ENCODE measurements at regions not wholly inside any gene's neighbourhood (a gene's known extent, or its start where the extent isn't known, plus 50 kb on each side); places are given as distances from the start of the nearest gene placed in this dataset.
"Not testable (repeated sequence)": the region's sequence is repeated elsewhere in the genome, so short reads cannot be mapped to it uniquely, and the experiment has no call there.

- DNase-seq = no peak
Measured at GRCh38 chr6:3900744-3901336, 51.7 kb downstream of the FAM50B start.

DNA sequence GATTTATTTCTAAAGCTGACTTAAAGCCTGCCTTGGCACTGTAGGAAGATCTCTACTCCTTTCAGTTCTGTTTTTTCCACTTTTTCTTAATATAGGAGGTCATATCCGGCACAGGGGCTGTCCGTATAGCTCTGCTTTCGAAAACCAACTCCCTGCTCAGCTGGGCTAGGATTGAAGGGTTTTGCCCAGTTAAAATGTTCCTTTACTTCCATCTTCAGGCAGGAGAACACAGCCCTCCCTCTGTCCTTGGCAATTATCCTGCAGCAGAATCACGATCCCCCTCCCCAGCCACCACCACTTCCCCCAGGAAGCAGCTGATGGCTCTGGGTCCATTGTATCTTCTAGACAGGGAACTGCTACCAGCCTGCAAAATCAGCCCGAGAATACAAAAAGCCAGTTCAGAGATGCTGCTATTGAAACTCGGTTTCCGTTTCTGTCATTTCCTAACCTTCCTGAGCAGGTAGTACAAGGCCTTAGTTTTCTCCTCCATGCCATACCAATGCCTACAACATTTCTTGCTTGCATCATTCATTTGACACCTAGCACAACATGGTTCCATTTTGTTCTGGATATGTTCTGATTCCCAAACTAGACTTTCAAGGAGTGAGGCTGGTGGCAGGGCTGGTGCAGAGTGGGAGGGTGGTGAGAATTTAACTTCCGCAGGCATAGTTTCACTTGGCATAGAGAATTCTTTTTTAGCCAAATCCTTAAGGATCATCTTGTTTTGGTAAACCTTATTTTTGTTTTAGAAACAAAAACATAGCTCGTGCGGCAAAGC lies 53.9 kb downstream of the FAM50B start:
- no peak for DNase-seq

DNA sequence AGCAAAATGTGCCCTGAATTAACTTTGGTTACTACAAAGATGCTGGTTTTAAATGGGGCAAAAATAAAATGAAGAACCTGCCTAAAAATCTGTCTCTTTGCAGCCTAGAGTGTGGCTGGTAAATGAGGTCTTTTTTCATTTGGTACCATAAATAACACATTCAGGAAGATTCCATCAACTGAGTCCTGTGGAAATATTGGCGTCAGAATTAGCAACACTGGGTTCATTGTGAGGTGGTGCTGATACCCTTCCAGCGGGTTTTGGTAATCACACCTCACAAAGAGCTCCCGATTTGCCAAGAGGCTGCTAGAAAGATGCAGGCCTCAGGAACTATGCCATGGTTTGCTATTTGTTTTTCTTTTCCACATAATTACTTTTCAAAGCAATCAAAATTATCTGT lies 55.3 kb downstream of the FAM50B start:
- no peak for DNase-seq

DNA sequence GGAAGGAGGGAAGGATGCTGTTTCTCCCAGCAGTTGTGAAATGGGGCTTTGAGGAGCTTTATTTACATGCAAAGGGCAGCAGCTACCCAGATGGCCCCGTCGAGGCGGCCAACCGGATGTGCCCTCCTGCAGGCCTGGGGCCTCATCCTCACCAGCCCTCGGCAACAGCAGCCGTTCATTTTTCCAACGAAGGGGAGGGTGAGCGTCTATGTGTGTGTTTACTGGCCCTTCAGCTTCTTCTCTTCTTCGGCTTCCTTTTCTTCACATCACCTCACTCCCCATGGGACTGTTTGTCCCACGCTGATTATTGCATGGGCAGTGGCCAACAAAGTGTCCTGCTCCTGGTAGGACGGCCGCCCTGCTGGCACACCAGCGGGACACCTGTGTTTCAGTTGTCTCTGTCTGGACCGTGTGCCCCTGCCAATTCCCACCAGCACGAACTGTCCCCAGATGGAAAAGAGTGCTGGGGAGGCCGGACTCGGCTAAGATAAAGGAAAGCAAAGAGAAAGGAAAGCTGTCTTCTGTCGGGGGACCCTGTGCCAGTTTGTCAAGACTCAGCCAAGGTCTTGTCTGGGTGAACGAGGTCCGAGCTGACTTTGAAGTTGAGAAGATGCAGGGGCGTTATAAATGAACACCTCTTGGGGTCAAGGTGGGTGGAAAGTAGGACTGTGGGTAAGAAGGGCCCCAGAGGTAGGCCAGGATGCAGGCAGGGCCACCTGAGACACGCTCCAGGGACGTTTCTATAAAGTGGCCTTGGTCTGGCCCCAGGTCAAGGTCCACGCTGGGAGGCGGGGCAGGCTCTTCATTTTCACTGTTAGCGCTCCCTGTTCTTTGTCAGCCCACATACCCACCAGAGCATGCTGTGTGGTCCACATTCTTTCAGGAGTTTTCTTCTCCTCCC lies 57.0 kb downstream of the FAM50B start:
- DNase-seq = no peak

- DNase-seq = no peak
Measured at GRCh38 chr6:3906846-3907151, 57.6 kb downstream of the FAM50B start.

GRCh38 chr6:3908223-3908622 lies 59.0 kb downstream of the FAM50B start:
- no peak for DNase-seq

GRCh38 chr6:3908961-3909360 lies 59.8 kb downstream of the FAM50B start:
- DNase-seq = no peak

GRCh38 chr6:3910106-3910663 lies 61.0 kb downstream of the FAM50B start:
- DNase-seq = no peak

DNA sequence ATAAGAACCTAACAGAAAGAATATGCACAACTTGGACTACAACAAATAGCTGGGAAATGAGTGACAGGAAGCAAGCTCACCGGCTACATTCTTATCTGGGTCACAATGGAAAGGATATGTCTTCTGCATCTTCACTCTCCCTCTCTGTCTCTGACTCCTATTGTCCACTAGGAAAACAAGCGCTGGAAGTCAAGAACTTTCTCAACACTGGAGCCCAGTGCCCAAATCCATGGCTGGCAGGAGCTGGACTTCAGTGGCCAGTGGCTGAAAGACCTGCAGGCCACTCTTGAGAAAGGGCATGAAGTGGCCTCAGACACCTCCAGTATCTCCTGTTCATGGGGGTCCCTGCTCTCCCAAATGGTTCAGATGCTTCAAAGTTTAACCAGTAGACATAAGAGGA lies 62.0 kb downstream of the FAM50B start:
- DNase-seq = no peak

GRCh38 chr6:3911614-3912336 lies 62.6 kb downstream of the FAM50B start:
- no peak for DNase-seq

DNA sequence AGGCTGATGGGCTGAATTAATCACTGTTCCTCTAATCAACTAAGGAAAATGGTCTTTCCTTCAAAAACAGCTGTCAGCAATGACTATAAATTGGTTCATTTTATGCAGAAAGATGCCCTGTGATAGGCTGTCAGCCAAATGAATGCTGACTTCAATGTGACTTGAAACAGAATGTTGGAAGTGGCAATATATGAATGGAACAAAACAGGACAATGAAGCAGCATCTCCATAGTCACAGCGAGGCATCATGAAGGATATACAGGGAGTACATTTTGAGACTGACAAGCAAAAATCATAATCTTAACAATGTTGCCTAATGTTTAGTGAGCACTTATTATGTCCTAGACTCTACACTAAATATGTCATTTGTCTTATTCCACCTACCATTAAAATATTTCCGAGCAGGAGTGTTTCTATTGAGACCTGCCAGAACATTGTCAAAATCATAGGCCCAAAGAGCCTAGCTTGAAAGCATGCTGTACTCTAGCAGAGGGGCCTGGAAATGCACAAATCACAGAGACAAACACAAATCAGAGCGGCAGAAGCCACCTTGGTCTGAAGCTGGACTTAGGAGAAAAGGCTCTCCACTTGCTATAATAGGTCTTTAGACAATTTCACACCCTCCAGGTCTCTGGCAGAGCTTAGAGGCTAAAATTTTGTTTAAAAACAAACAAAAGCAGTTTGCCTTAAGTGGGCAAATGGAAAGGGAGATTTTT lies 63.3 kb downstream of the FAM50B start:
- DNase-seq = no peak

GRCh38 chr6:3913077-3913957 lies 64.1 kb downstream of the FAM50B start:
- DNase-seq = no peak

GRCh38 chr6:3913958-3914337 lies 64.8 kb downstream of the FAM50B start:
- no peak for DNase-seq

- peak; percentile 9 for DNase-seq
Measured at GRCh38 chr6:3915076-3915791, 66.1 kb downstream of the FAM50B start.

DNA sequence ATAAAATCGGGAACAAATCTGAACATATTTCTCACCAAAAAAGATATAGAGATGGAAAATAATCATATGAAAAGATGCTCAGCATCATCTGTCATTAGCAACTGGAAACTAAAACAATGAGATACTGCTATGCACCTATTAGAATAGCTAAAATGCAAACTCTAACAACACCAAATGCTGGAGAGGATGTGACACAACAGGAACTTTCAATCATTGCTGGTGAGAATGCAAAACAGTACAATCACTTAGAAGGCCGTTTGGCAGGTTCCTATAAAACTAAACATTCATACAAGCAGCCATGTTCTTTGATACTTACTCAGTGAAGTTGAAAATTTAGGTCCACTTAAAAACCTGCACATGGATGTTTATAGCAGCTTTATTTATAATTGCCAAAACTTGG lies 67.0 kb downstream of the FAM50B start:
- DNase-seq = no peak

GRCh38 chr6:3916749-3917148 lies 67.6 kb downstream of the FAM50B start:
- not testable (repeated sequence) for DNase-seq

- no peak for DNase-seq
Measured at GRCh38 chr6:3918469-3918868, 69.3 kb downstream of the FAM50B start.

DNA sequence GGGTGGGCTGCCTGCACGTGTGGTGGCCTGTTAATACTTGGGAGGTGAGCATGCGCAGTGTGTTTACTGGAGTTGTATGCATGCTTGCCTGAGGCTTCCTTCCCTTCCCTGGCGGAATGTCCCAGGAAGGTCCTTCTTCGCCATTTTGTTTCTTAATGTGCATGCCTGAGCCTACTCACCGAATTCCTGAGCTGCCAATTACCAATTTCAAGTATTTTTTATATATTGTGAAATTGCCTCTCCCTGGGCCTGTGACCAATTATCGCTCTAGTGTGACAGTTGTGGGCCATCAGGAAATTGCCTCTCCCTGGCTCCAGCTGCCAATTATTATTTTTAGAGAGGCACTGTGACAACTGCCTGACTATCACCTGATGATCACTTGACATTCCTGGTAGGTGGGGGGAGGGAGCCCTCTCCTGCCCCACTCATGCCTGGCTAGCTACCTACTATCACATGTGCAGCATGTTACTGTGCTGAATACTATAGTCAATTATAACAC lies 70.0 kb downstream of the FAM50B start:
- DNase-seq = no peak

- no peak for DNase-seq
Measured at GRCh38 chr6:3919849-3920248, 70.7 kb downstream of the FAM50B start.

GRCh38 chr6:3920321-3920720 lies 71.1 kb downstream of the FAM50B start:
- DNase-seq = no peak
